Choroid plexus epithelial cell (primary cell): ENCODE measurements at regions not wholly inside any gene's neighbourhood (a gene's known extent, or its start where the extent isn't known, plus 50 kb on each side); places are given as distances from the start of the nearest gene placed in this dataset.

Experiments used
- DNase-seq: peaks from one replicate; pipeline ENCODE4 v3.0.0-alpha.2; 2010; ENCODE audit warnings: low read depth
- H3K4me3 ChIP-seq: 2 replicates; pipeline ENCODE4 v1.5.1; 2011; ENCODE audit warnings: low read depth, mild to moderate bottlenecking, control low read depth, low read length, moderate library complexity
- CTCF ChIP-seq: conservative IDR thresholded peaks from 2 replicates; pipeline ENCODE4 v1.5.1; 2011; ENCODE audit warnings: low read depth, mild to moderate bottlenecking, control low read depth, inconsistent platforms, low read length, moderate library complexity

- peak; percentile 0 for DNase-seq
- H3K4me3 ChIP-seq: no peak overlapping the region
- TF ChIP-seq CTCF: no peak
Measured at GRCh38 chr4:84028340-84028739, 470.8 kb downstream of the NKX6-1 start.

GRCh38 chr4:84024405-84024804, 474.7 kb downstream of the NKX6-1 start:
- no peak for TF ChIP-seq CTCF
- DNase-seq: no peak
- H3K4me3 ChIP-seq: no peak overlapping the region

- H3K4me3 ChIP-seq: no peak overlapping the region
- no peak for TF ChIP-seq CTCF
- no peak for DNase-seq
Measured at GRCh38 chr4:84022564-84022963, 476.5 kb downstream of the NKX6-1 start.

GRCh38 chr4:84019626-84020025, 479.5 kb downstream of the NKX6-1 start:
- no peak for DNase-seq
- H3K4me3 ChIP-seq: no peak overlapping the region
- no peak for TF ChIP-seq CTCF

- no peak overlapping the region for H3K4me3 ChIP-seq
- TF ChIP-seq CTCF: no peak
- no peak for DNase-seq
Measured at GRCh38 chr4:84003046-84003445, 467.1 kb downstream of the GPAT3 start.

GRCh38 chr4:84001876-84002569, 466.1 kb downstream of the GPAT3 start:
- H3K4me3 ChIP-seq: no peak overlapping the region
- TF ChIP-seq CTCF: no peak
- no peak for DNase-seq

- H3K4me3 ChIP-seq: no peak overlapping the region
- no peak for DNase-seq
- TF ChIP-seq CTCF: no peak
Measured at GRCh38 chr4:83996254-83996653, 460.3 kb downstream of the GPAT3 start.
